Natural killer cell treated with Interleukin-12 subunit alpha and Interleukin-12 subunit beta and Interleukin-15 and Interleukin-18, amount 100 ng/mL, for 72 hours (primary cell): ENCODE measurements at regions not wholly inside any gene's neighbourhood (a gene's known extent, or its start where the extent isn't known, plus 50 kb on each side); places are given as distances from the start of the nearest gene placed in this dataset.
"Not testable (repeated sequence)": the region's sequence is repeated elsewhere in the genome, so short reads cannot be mapped to it uniquely, and the experiment has no call there.

Source experiments
- ATAC-seq, 2 donors: fragments of 150-1000 bp; cut with Tn5 transposase in 1 of 2; sonication (Bioruptor Pico), chemical (Tn5 transposase) in 1 of 2; 2 replicates each; pipeline ENCODE4 v1.10.0; 2021
- DNase-seq: peaks from one replicate; pipeline ENCODE4 v3.0.0; 2022; ENCODE audit warnings: low spot score
- H3K27ac Mint-ChIP-seq, 2 donors: 1 replicate in 1 of 2; 2 replicates in 1 of 2; pipeline ENCODE4 v1.8.0; 2022; ENCODE audit warnings: mixed read lengths in 2 of 2, mild to moderate bottlenecking in 1 of 2, moderate library complexity in 1 of 2
- H3K27me3 Mint-ChIP-seq, 2 donors: 1 replicate in 1 of 2; 2 replicates in 1 of 2; pipeline ENCODE4 v1.8.0; 2022; ENCODE audit warnings: mixed read lengths in 2 of 2
- H3K36me3 Mint-ChIP-seq: one replicate; pipeline ENCODE4 v1.8.0; 2022; ENCODE audit warnings: mixed read lengths
- H3K4me1 Mint-ChIP-seq, 2 donors: 1 replicate in 1 of 2; 2 replicates in 1 of 2; pipeline ENCODE4 v1.8.0; 2022; ENCODE audit warnings: low read depth in 2 of 2, mixed read lengths in 2 of 2, mild to moderate bottlenecking in 1 of 2
- H3K4me3 Mint-ChIP-seq: one replicate; pipeline ENCODE4 v1.8.0; 2022; ENCODE audit warnings: mixed read lengths
- H3K9me3 Mint-ChIP-seq: 2 replicates; pipeline ENCODE4 v1.8.0; 2022; ENCODE audit warnings: mixed read lengths

- Mint-ChIP-seq H3K4me1 (no peaks in the 10 kb centered on the region), H3K9me3 (peaks cover 6% of the 10 kb centered on the region), H3K36me3 (no peaks in the 10 kb centered on the region), H3K27ac (no peak overlapping the region), H3K27me3 (no peaks in the 10 kb centered on the region), H3K4me3 (no peak overlapping the region)
- no peak for ATAC-seq
- DNase-seq = no peak
These were observed 188.6 kb downstream of the MTERF1 start for GRCh38 chr7:91691865-91692264.

- no peaks in the 10 kb centered on the region for H3K36me3 Mint-ChIP-seq
These were observed 187.7 kb downstream of the MTERF1 start for GRCh38 chr7:91692800-91693199.

GRCh38 chr7:91694351-91694841, 186.1 kb downstream of the MTERF1 start:
- Mint-ChIP-seq H3K27me3 (no peaks in the 10 kb centered on the region), H3K4me1 (no peaks in the 10 kb centered on the region), H3K4me3 (no peak overlapping the region), H3K36me3 (no peaks in the 10 kb centered on the region), H3K27ac (no peak overlapping the region), H3K9me3 (peaks cover 7% of the 10 kb centered on the region)
- no peak for DNase-seq
- no peak for ATAC-seq

More at GRCh38 chr7:91692800-91693199, 187.7 kb downstream of the MTERF1 start:
- no peaks in the 10 kb centered on the region for H3K27me3 Mint-ChIP-seq
- no peak overlapping the region for H3K4me3 Mint-ChIP-seq
- H3K27ac Mint-ChIP-seq = no peak overlapping the region
- no peak for DNase-seq
- ATAC-seq = no peak
- no peaks in the 10 kb centered on the region for H3K4me1 Mint-ChIP-seq
- H3K9me3 Mint-ChIP-seq = peaks cover 7% of the 10 kb centered on the region

- ATAC-seq = no peak
- H3K27me3 Mint-ChIP-seq = no peaks in the 10 kb centered on the region
- no peak for DNase-seq
- peaks cover 34% of the 10 kb centered on the region for H3K9me3 Mint-ChIP-seq
- H3K4me3 Mint-ChIP-seq = no peak overlapping the region
- no peak overlapping the region for H3K27ac Mint-ChIP-seq
- no peaks in the 10 kb centered on the region for H3K4me1 Mint-ChIP-seq
- H3K36me3 Mint-ChIP-seq = peaks cover 28% of the 10 kb centered on the region
These were observed 169.6 kb downstream of the MTERF1 start for GRCh38 chr7:91710881-91711280.

GRCh38 chr7:91713669-91714068, 166.8 kb downstream of the MTERF1 start:
- peaks cover 24% of the 10 kb centered on the region for H3K36me3 Mint-ChIP-seq
- no peak overlapping the region for H3K4me3 Mint-ChIP-seq
- peaks cover 28% of the 10 kb centered on the region for H3K9me3 Mint-ChIP-seq
- no peak for DNase-seq
- no peak for ATAC-seq
- H3K27ac Mint-ChIP-seq = no peak overlapping the region
- no peaks in the 10 kb centered on the region for H3K4me1 Mint-ChIP-seq
- no peaks in the 10 kb centered on the region for H3K27me3 Mint-ChIP-seq

GRCh38 chr7:91717681-91718470, 162.6 kb downstream of the MTERF1 start:
- Mint-ChIP-seq H3K9me3 (peaks cover 24% of the 10 kb centered on the region), H3K27me3 (no peaks in the 10 kb centered on the region), H3K27ac (no peak overlapping the region), H3K36me3 (peaks cover 6% of the 10 kb centered on the region), H3K4me1 (no peaks in the 10 kb centered on the region), H3K4me3 (no peak overlapping the region)
- DNase-seq (no peak), ATAC-seq (no peak)

GRCh38 chr7:91719008-91719407, 161.5 kb downstream of the MTERF1 start:
- Mint-ChIP-seq H3K36me3 (peaks cover 16% of the 10 kb centered on the region), H3K27ac (no peak overlapping the region), H3K4me1 (no peaks in the 10 kb centered on the region), H3K9me3 (peaks cover 25% of the 10 kb centered on the region), H3K27me3 (no peaks in the 10 kb centered on the region), H3K4me3 (no peak overlapping the region)
- DNase-seq (no peak), ATAC-seq (no peak)

GRCh38 chr7:91720260-91720937, 160.1 kb downstream of the MTERF1 start:
- H3K27me3 Mint-ChIP-seq = no peaks in the 10 kb centered on the region
- peaks cover 23% of the 10 kb centered on the region for H3K36me3 Mint-ChIP-seq
- peaks cover 28% of the 10 kb centered on the region for H3K9me3 Mint-ChIP-seq
- DNase-seq (no peak), ATAC-seq (no peak)
- H3K4me1 Mint-ChIP-seq = no peaks in the 10 kb centered on the region
- no peak overlapping the region for H3K27ac Mint-ChIP-seq
- no peak overlapping the region for H3K4me3 Mint-ChIP-seq

GRCh38 chr7:91722831-91723230, 157.7 kb downstream of the MTERF1 start:
- Mint-ChIP-seq H3K27me3 (no peaks in the 10 kb centered on the region), H3K4me3 (no peak overlapping the region), H3K4me1 (no peaks in the 10 kb centered on the region), H3K27ac (no peak overlapping the region), H3K9me3 (peaks cover 22% of the 10 kb centered on the region), H3K36me3 (peaks cover 23% of the 10 kb centered on the region)
- DNase-seq (no peak), ATAC-seq (no peak)

GRCh38 chr7:91729046-91729445, 151.5 kb downstream of the MTERF1 start:
- H3K9me3 Mint-ChIP-seq = not testable (repeated sequence)

GRCh38 chr7:91731976-91732375, 148.5 kb downstream of the MTERF1 start:
- Mint-ChIP-seq H3K9me3 (peaks cover 11% of the 10 kb centered on the region), H3K36me3 (peaks cover 14% of the 10 kb centered on the region), H3K4me1 (no peaks in the 10 kb centered on the region), H3K4me3 (no peak overlapping the region), H3K27ac (no peak overlapping the region), H3K27me3 (no peaks in the 10 kb centered on the region)
- ATAC-seq (no peak), DNase-seq (no peak)

More at GRCh38 chr7:91729046-91729445, 151.5 kb downstream of the MTERF1 start:
- not testable (repeated sequence) for H3K27me3 Mint-ChIP-seq, ATAC-seq, DNase-seq, H3K27ac Mint-ChIP-seq, H3K4me3 Mint-ChIP-seq, H3K4me1 Mint-ChIP-seq
- peaks cover 13% of the 10 kb centered on the region for H3K36me3 Mint-ChIP-seq

- Mint-ChIP-seq H3K9me3 (peaks cover 17% of the 10 kb centered on the region), H3K27ac (no peak overlapping the region), H3K4me3 (no peak overlapping the region), H3K4me1 (no peaks in the 10 kb centered on the region), H3K27me3 (no peaks in the 10 kb centered on the region), H3K36me3 (peaks cover 8% of the 10 kb centered on the region)
- DNase-seq = no peak
- no peak for ATAC-seq
These were observed 131.1 kb downstream of the MTERF1 start for GRCh38 chr7:91749418-91749817.

GRCh38 chr7:91750091-91750490, 130.4 kb downstream of the MTERF1 start:
- peaks cover 8% of the 10 kb centered on the region for H3K36me3 Mint-ChIP-seq
- no peak for DNase-seq
- H3K27me3 Mint-ChIP-seq = no peaks in the 10 kb centered on the region
- H3K4me1 Mint-ChIP-seq = no peaks in the 10 kb centered on the region
- peaks cover 17% of the 10 kb centered on the region for H3K9me3 Mint-ChIP-seq
- no peak overlapping the region for H3K4me3 Mint-ChIP-seq
- no peak overlapping the region for H3K27ac Mint-ChIP-seq
- ATAC-seq = no peak

- no peaks in the 10 kb centered on the region for H3K4me1 Mint-ChIP-seq
These were observed 128.4 kb downstream of the MTERF1 start for GRCh38 chr7:91752102-91752501.

More at GRCh38 chr7:91752102-91752501, 128.4 kb downstream of the MTERF1 start:
- H3K4me3 Mint-ChIP-seq = no peak overlapping the region
- DNase-seq (no peak), ATAC-seq (no peak)
- H3K27ac Mint-ChIP-seq = no peak overlapping the region
- peaks cover 9% of the 10 kb centered on the region for H3K36me3 Mint-ChIP-seq
- H3K27me3 Mint-ChIP-seq = no peaks in the 10 kb centered on the region
- H3K9me3 Mint-ChIP-seq = peaks cover 11% of the 10 kb centered on the region
